Smooth muscle cell (in vitro differentiated cells): ENCODE measurements at regions not wholly inside any gene's neighbourhood (a gene's known extent, or its start where the extent isn't known, plus 50 kb on each side); places are given as distances from the start of the nearest gene placed in this dataset.
"Not testable (repeated sequence)": the region's sequence is repeated elsewhere in the genome, so short reads cannot be mapped to it uniquely, and the experiment has no call there.

Experiments used
- DNase-seq: peaks from one replicate; lab custom pipeline; 2025; ENCODE audit not compliant: unreplicated experiment; lab: John Stamatoyannopoulos, UW
- H2AFZ ChIP-seq: fragments of 200-600 bp; sonication (generic); 2 replicates; pipeline ENCODE4 v1.6.0; 2016; ENCODE audit warnings: antibody characterized with exemption, low read depth, mild to moderate bottlenecking
- H3F3A ChIP-seq: fragments of 200-600 bp; sonication (generic); 2 replicates; pipeline ENCODE4 v1.6.0; 2017; ENCODE audit warnings: antibody characterized with exemption, low read depth
- H3K27ac ChIP-seq: fragments of 200-600 bp; sonication (generic); 2 replicates; pipeline ENCODE4 v1.5.1; 2016; ENCODE audit warnings: low read depth, mild to moderate bottlenecking
- H3K27me3 ChIP-seq: fragments of 200-600 bp; sonication (generic); 2 replicates; pipeline ENCODE4 v1.6.1; 2016; ENCODE audit warnings: low read depth, mild to moderate bottlenecking
- H3K36me3 ChIP-seq: fragments of 200-600 bp; sonication (generic); 2 replicates; pipeline ENCODE4 v1.5.1; 2016; ENCODE audit warnings: low read depth
- H3K4me1 ChIP-seq: fragments of 200-600 bp; sonication (generic); 2 replicates; pipeline ENCODE4 v1.5.1; 2016; ENCODE audit warnings: low read depth
- H3K4me2 ChIP-seq: fragments of 200-600 bp; sonication (generic); 2 replicates; pipeline ENCODE4 v1.6.0; 2016; ENCODE audit warnings: mild to moderate bottlenecking
- H3K4me3 ChIP-seq: fragments of 200-600 bp; sonication (generic); 2 replicates; pipeline ENCODE4 v1.5.1; 2016; ENCODE audit warnings: mild to moderate bottlenecking
- H3K79me2 ChIP-seq: fragments of 200-600 bp; sonication (generic); 2 replicates; pipeline ENCODE4 v1.6.0; 2016; ENCODE audit warnings: low read depth, mild to moderate bottlenecking
- H3K9ac ChIP-seq: fragments of 200-600 bp; sonication (generic); 2 replicates; pipeline ENCODE4 v1.6.0; 2016; ENCODE audit warnings: low read depth
- H3K9me3 ChIP-seq: fragments of 200-600 bp; sonication (generic); replicated peaks from 2 replicates; pipeline ENCODE4 v1.5.1; 2016; ENCODE audit warnings: low read depth
- H4K20me1 ChIP-seq: fragments of 200-600 bp; sonication (generic); 2 replicates; pipeline ENCODE4 v1.6.0; 2016; ENCODE audit warnings: low read depth
- WGBS: methylation state at CpG from one replicate; pipeline ENCODE4 v1.1.7; 2016; ENCODE audit warnings: low lambda C conversion rate; 5-methylcytosine and 5-hydroxymethylcytosine counted together
- TF ChIP-seq, protein P1 (sequence below): fragments of 200-600 bp; sonication (generic); IDR thresholded peaks from 2 replicates; pipeline ENCODE4 v1.5.1; 2017; ENCODE audit warnings: borderline replicate concordance, mild to moderate bottlenecking, antibody characterized with exemption; ENCODE audit not compliant: insufficient read depth, poor library complexity, severe bottlenecking

- TF ChIP-seq, protein P1, sequence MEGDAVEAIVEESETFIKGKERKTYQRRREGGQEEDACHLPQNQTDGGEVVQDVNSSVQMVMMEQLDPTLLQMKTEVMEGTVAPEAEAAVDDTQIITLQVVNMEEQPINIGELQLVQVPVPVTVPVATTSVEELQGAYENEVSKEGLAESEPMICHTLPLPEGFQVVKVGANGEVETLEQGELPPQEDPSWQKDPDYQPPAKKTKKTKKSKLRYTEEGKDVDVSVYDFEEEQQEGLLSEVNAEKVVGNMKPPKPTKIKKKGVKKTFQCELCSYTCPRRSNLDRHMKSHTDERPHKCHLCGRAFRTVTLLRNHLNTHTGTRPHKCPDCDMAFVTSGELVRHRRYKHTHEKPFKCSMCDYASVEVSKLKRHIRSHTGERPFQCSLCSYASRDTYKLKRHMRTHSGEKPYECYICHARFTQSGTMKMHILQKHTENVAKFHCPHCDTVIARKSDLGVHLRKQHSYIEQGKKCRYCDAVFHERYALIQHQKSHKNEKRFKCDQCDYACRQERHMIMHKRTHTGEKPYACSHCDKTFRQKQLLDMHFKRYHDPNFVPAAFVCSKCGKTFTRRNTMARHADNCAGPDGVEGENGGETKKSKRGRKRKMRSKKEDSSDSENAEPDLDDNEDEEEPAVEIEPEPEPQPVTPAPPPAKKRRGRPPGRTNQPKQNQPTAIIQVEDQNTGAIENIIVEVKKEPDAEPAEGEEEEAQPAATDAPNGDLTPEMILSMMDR = no peak
- H3K9ac ChIP-seq = no peak overlapping the region
- H3K27ac ChIP-seq = no peak overlapping the region
- no peaks in the 10 kb centered on the region for H4K20me1 ChIP-seq
- 72% methylated on average over 1 of the region's 1 CpG for WGBS
- no peaks in the 10 kb centered on the region for H3K79me2 ChIP-seq
- DNase-seq = no peak
- H3K4me2 ChIP-seq = no peak overlapping the region
- no peak overlapping the region for H3K4me3 ChIP-seq
- no peaks in the 10 kb centered on the region for H3F3A ChIP-seq
- H3K4me1 ChIP-seq = no peaks in the 10 kb centered on the region
- H3K9me3 ChIP-seq = peaks cover 3% of the 10 kb centered on the region
- no peaks in the 10 kb centered on the region for H3K36me3 ChIP-seq
- no peaks in the 10 kb centered on the region for H3K27me3 ChIP-seq
- no peak overlapping the region for H2AFZ ChIP-seq
Measured at GRCh38 chr14:23895053-23895419, 58.5 kb upstream of the DHRS4 start.

GRCh38 chr14:23895480-23895879, 58.1 kb upstream of the DHRS4 start:
- H4K20me1 ChIP-seq = no peaks in the 10 kb centered on the region
- no peak overlapping the region for H3K4me2 ChIP-seq
- H3K27me3 ChIP-seq = no peaks in the 10 kb centered on the region
- 50% methylated on average over 3 of the region's 3 CpGs for WGBS
- no peaks in the 10 kb centered on the region for H3K79me2 ChIP-seq
- H3F3A ChIP-seq = no peaks in the 10 kb centered on the region
- TF ChIP-seq, protein P1 = no peak
- DNase-seq = no peak
- no peak overlapping the region for H2AFZ ChIP-seq
- no peak overlapping the region for H3K9ac ChIP-seq
- no peaks in the 10 kb centered on the region for H3K36me3 ChIP-seq
- no peak overlapping the region for H3K4me3 ChIP-seq
- peaks cover 3% of the 10 kb centered on the region for H3K9me3 ChIP-seq
- H3K27ac ChIP-seq = no peak overlapping the region
- no peaks in the 10 kb centered on the region for H3K4me1 ChIP-seq

DNA sequence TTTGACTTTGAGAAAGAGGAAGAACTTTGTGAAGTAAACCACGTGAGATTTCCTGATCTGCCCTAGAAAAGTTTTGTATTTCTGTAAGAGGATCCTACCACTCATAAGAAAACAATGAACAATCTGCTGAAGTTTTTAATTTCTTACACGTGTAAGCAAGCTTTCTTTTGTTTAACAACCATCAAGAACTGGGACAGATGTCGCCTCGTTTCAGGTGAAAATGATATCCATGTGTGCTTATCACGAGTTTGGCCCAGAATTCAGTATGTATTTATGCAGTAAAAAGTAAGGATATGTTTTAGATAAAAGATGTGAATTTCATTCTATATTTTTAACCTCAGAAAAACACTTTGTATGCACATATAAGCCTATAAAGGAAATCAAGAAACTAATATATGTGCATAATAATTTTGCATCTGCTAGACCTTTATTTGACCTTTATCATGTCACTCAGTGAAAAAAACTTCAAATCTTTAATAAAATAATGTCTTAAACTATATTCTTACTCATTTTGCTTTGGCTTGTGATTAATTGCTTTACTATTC, 56.9 kb upstream of the DHRS4 start:
- Histone ChIP-seq H3K79me2 (no peaks in the 10 kb centered on the region), H4K20me1 (no peaks in the 10 kb centered on the region), H3K36me3 (no peaks in the 10 kb centered on the region), H2AFZ (no peak overlapping the region), H3K9ac (no peak overlapping the region), H3K27me3 (no peaks in the 10 kb centered on the region), H3K4me1 (no peaks in the 10 kb centered on the region), H3K4me3 (no peak overlapping the region), H3K9me3 (peaks cover 3% of the 10 kb centered on the region), H3K4me2 (no peak overlapping the region), H3F3A (no peaks in the 10 kb centered on the region), H3K27ac (no peak overlapping the region)
- 44% methylated on average over 5 of the region's 5 CpGs for WGBS
- DNase-seq = no peak
- TF ChIP-seq, protein P1 = no peak

GRCh38 chr14:23897291-23897690, 56.3 kb upstream of the DHRS4 start:
- not testable (repeated sequence) for H3F3A ChIP-seq

GRCh38 chr14:23898359-23898758, 55.2 kb upstream of the DHRS4 start:
- 90% methylated on average over 7 of the region's 20 CpGs for WGBS
- not testable (repeated sequence) for H3K9me3 ChIP-seq, H3K27ac ChIP-seq, H3K79me2 ChIP-seq, H3K9ac ChIP-seq, H3K36me3 ChIP-seq, DNase-seq, H2AFZ ChIP-seq, H3F3A ChIP-seq, H3K27me3 ChIP-seq, H3K4me3 ChIP-seq, H4K20me1 ChIP-seq, H3K4me2 ChIP-seq, H3K4me1 ChIP-seq

More at GRCh38 chr14:23897291-23897690, 56.3 kb upstream of the DHRS4 start:
- H3K4me1 ChIP-seq, H3K9me3 ChIP-seq, H3K36me3 ChIP-seq, H3K4me3 ChIP-seq, DNase-seq, H3K9ac ChIP-seq, H3K4me2 ChIP-seq, H3K27ac ChIP-seq, H3K79me2 ChIP-seq, H2AFZ ChIP-seq, H4K20me1 ChIP-seq, H3K27me3 ChIP-seq: not testable (repeated sequence)
- WGBS = 76% methylated on average over 2 of the region's 2 CpGs
